ENCODE measurements at regions not wholly inside any gene's neighbourhood (a gene's known extent, or its start where the extent isn't known, plus 50 kb on each side); places are given as distances from the start of the nearest gene placed in this dataset.
"Not testable (repeated sequence)": the region's sequence is repeated elsewhere in the genome, so short reads cannot be mapped to it uniquely, and the experiment has no call there.

- H4K20me1 ChIP-seq (ENCODE audit: low read depth, low read length) = no peaks in the 10 kb centered on the region
- no peaks in the 10 kb centered on the region for H3K9me3 ChIP-seq (ENCODE audit: insufficient read depth, low read length)
- no peak overlapping the region for H3K4me3 ChIP-seq (ENCODE audit: insufficient read depth, low read length, poor library complexity, severe bottlenecking)
- H3K36me3 ChIP-seq (ENCODE audit: low read length) = no peaks in the 10 kb centered on the region
- H3K79me2 ChIP-seq (ENCODE audit: insufficient read depth, low read length) = no peaks in the 10 kb centered on the region
- H3K9ac ChIP-seq (ENCODE audit: low read length) = no peak overlapping the region
- TF ChIP-seq CTCF (IDR thresholded peaks at IDR 0.05; ENCODE audit: insufficient read depth, low read length, poor library complexity, severe bottlenecking) (no peak), EZH2phosphoT487 (conservative IDR thresholded peaks at IDR 0.05; ENCODE audit: low read length) (no peak)
- H3K27ac ChIP-seq (ENCODE audit: low read depth, low read length) = no peak overlapping the region
- no peaks in the 10 kb centered on the region for H3K27me3 ChIP-seq (ENCODE audit: low read length)
- no peaks in the 10 kb centered on the region for H3F3A ChIP-seq (ENCODE audit: insufficient read depth)
- no peaks in the 10 kb centered on the region for H3K9me2 ChIP-seq (replicated peaks; ENCODE audit: insufficient read depth, low read length)
- no peak overlapping the region for H2AFZ ChIP-seq (ENCODE audit: low read depth, low read length, severe bottlenecking)
- H3K4me2 ChIP-seq (ENCODE audit: low read depth, low read length, poor library complexity, severe bottlenecking) = no peak overlapping the region
These were observed 129.7 kb downstream of the IGLL1 start for GRCh38 chr22:23450434-23450795.

GRCh38 chr22:23449748-23450433 is 130.2 kb downstream of the IGLL1 start:
- not testable (repeated sequence) for H3K36me3 ChIP-seq (ENCODE audit: low read length); H3K9me2 ChIP-seq (replicated peaks; ENCODE audit: insufficient read depth, low read length); H3K4me3 ChIP-seq (ENCODE audit: insufficient read depth, low read length, poor library complexity, severe bottlenecking); H3F3A ChIP-seq (ENCODE audit: insufficient read depth); H3K79me2 ChIP-seq (ENCODE audit: insufficient read depth, low read length); H3K9ac ChIP-seq (ENCODE audit: low read length); H3K27ac ChIP-seq (ENCODE audit: low read depth, low read length); H3K9me3 ChIP-seq (ENCODE audit: insufficient read depth, low read length); H3K27me3 ChIP-seq (ENCODE audit: low read length); H2AFZ ChIP-seq (ENCODE audit: low read depth, low read length, severe bottlenecking); H4K20me1 ChIP-seq (ENCODE audit: low read depth, low read length); H3K4me2 ChIP-seq (ENCODE audit: low read depth, low read length, poor library complexity, severe bottlenecking)

- H3F3A ChIP-seq (ENCODE audit: insufficient read depth); H3K9me3 ChIP-seq (ENCODE audit: insufficient read depth, low read length); H3K4me2 ChIP-seq (ENCODE audit: low read depth, low read length, poor library complexity, severe bottlenecking); H3K27ac ChIP-seq (ENCODE audit: low read depth, low read length); H3K9me2 ChIP-seq (replicated peaks; ENCODE audit: insufficient read depth, low read length); H3K36me3 ChIP-seq (ENCODE audit: low read length); H3K9ac ChIP-seq (ENCODE audit: low read length); H3K79me2 ChIP-seq (ENCODE audit: insufficient read depth, low read length); H3K4me3 ChIP-seq (ENCODE audit: insufficient read depth, low read length, poor library complexity, severe bottlenecking); H3K27me3 ChIP-seq (ENCODE audit: low read length); H4K20me1 ChIP-seq (ENCODE audit: low read depth, low read length); H2AFZ ChIP-seq (ENCODE audit: low read depth, low read length, severe bottlenecking): not testable (repeated sequence)
These were observed 131.4 kb downstream of the IGLL1 start for GRCh38 chr22:23448499-23449288.

- H4K20me1 ChIP-seq (ENCODE audit: low read depth, low read length) = no peaks in the 10 kb centered on the region
- H3K79me2 ChIP-seq (ENCODE audit: insufficient read depth, low read length) = no peaks in the 10 kb centered on the region
- H3K4me3 ChIP-seq (ENCODE audit: insufficient read depth, low read length, poor library complexity, severe bottlenecking) = no peak overlapping the region
- H3K4me2 ChIP-seq (ENCODE audit: low read depth, low read length, poor library complexity, severe bottlenecking) = no peak overlapping the region
- H3K27ac ChIP-seq (ENCODE audit: low read depth, low read length) = no peak overlapping the region
- no peak overlapping the region for H2AFZ ChIP-seq (ENCODE audit: low read depth, low read length, severe bottlenecking)
- H3K9me2 ChIP-seq (replicated peaks; ENCODE audit: insufficient read depth, low read length) = no peaks in the 10 kb centered on the region
- H3K9me3 ChIP-seq (ENCODE audit: insufficient read depth, low read length) = no peaks in the 10 kb centered on the region
- no peaks in the 10 kb centered on the region for H3F3A ChIP-seq (ENCODE audit: insufficient read depth)
- H3K36me3 ChIP-seq (ENCODE audit: low read length) = no peaks in the 10 kb centered on the region
- TF ChIP-seq EZH2phosphoT487 (conservative IDR thresholded peaks at IDR 0.05; ENCODE audit: low read length) (no peak), CTCF (IDR thresholded peaks at IDR 0.05; ENCODE audit: insufficient read depth, low read length, poor library complexity, severe bottlenecking) (no peak)
- no peaks in the 10 kb centered on the region for H3K27me3 ChIP-seq (ENCODE audit: low read length)
- no peak overlapping the region for H3K9ac ChIP-seq (ENCODE audit: low read length)
These were observed 133.2 kb downstream of the IGLL1 start for GRCh38 chr22:23446796-23447350.

GRCh38 chr22:23446194-23446593 is 133.9 kb downstream of the IGLL1 start:
- not testable (repeated sequence) for H4K20me1 ChIP-seq (ENCODE audit: low read depth, low read length); H3K36me3 ChIP-seq (ENCODE audit: low read length); H3K27ac ChIP-seq (ENCODE audit: low read depth, low read length); H3K79me2 ChIP-seq (ENCODE audit: insufficient read depth, low read length); H3K9me3 ChIP-seq (ENCODE audit: insufficient read depth, low read length); H3K27me3 ChIP-seq (ENCODE audit: low read length); H3K4me2 ChIP-seq (ENCODE audit: low read depth, low read length, poor library complexity, severe bottlenecking); H3K4me3 ChIP-seq (ENCODE audit: insufficient read depth, low read length, poor library complexity, severe bottlenecking); H2AFZ ChIP-seq (ENCODE audit: low read depth, low read length, severe bottlenecking); H3K9me2 ChIP-seq (replicated peaks; ENCODE audit: insufficient read depth, low read length); H3K9ac ChIP-seq (ENCODE audit: low read length); H3F3A ChIP-seq (ENCODE audit: insufficient read depth)

GRCh38 chr22:23443905-23444304 is 136.2 kb downstream of the IGLL1 start:
- H3K9me3 ChIP-seq (ENCODE audit: insufficient read depth, low read length); H3K4me3 ChIP-seq (ENCODE audit: insufficient read depth, low read length, poor library complexity, severe bottlenecking); H3K36me3 ChIP-seq (ENCODE audit: low read length); H3K9me2 ChIP-seq (replicated peaks; ENCODE audit: insufficient read depth, low read length); H3K4me2 ChIP-seq (ENCODE audit: low read depth, low read length, poor library complexity, severe bottlenecking); H3K27me3 ChIP-seq (ENCODE audit: low read length); H3K27ac ChIP-seq (ENCODE audit: low read depth, low read length); H4K20me1 ChIP-seq (ENCODE audit: low read depth, low read length); H3F3A ChIP-seq (ENCODE audit: insufficient read depth); H2AFZ ChIP-seq (ENCODE audit: low read depth, low read length, severe bottlenecking); H3K79me2 ChIP-seq (ENCODE audit: insufficient read depth, low read length); H3K9ac ChIP-seq (ENCODE audit: low read length): not testable (repeated sequence)
